GM21526 (cell line): ENCODE measurements at regions not wholly inside any gene's neighbourhood (a gene's known extent, or its start where the extent isn't known, plus 50 kb on each side); places are given as distances from the start of the nearest gene placed in this dataset.
"Not testable (repeated sequence)": the region's sequence is repeated elsewhere in the genome, so short reads cannot be mapped to it uniquely, and the experiment has no call there.

ENCODE experiments used
- ATAC-seq: cut with Tn5 transposase; IDR thresholded peaks from one replicate; pipeline ENCODE4 v1.9.1; 2021; ENCODE audit warnings: moderate library complexity; ENCODE audit not compliant: unreplicated experiment, low FRiP score

DNA sequence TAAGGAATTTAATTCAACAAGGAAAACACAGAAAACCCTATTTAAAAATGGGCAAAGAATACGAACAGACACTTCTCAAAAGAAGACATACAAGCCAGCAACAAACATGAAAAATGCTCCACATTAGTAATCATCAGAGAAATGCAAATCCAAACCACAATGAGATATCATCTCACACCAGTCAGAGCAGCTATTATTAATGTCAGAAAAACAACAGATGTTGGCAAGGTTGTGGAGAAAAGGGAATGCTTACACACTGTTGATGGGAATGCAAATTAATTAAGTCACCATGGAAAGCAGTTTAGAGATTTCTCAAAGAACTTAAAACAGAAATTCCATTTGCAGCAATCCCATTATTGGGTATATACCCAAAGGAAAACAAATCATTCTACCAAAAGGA is 55.2 kb downstream of the GCC1 start:
- ATAC-seq, result no peak

DNA sequence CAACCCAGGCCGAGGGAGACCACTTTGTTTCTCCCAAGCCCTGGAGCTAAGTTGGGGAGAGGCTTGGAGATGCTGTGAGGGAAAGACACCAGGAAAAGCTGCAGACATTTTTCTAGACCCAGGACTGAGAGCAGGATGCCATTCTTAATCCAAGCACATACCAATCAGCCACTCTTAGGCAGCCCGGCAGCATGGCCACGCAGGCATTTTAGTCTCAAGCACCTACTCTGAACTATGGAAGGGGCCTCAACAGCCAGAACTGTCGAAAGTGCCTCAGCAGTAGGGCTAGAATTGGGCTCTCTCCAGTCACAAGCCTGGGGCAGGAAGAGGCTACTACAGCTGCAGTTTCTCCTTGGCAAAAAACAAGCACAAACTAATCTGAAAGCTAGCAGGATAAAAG is 57.8 kb downstream of the GCC1 start:
- ATAC-seq, result no peak

DNA sequence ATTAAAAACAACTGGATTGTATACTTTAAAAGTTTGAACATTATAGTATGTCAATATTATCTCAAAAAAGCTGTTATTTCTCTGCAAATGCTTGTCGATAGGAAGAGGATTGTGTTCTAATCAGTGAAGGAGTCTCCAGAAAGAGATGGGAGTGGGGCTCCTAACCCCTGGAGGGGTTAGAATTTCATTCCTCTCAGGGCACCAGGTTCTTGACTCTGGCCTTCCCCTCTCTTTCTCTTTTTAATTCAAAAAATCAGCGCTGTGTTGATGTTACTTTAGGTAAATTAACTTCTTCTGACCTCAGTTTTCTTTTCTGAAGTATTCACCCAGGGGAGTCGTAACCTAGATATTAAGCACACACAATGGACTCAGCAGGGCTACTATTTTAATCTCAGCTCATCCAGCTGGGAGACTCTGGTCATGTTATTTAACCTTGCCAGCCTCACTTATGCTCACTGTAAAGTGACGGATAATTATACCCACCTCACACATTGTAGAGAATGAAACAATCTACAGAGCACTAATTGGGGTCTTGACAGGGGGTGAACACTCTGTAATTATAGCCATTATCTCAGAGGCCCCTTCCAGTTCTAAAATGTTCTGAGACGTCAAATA is 59.4 kb downstream of the GCC1 start:
- ATAC-seq, result no peak

DNA sequence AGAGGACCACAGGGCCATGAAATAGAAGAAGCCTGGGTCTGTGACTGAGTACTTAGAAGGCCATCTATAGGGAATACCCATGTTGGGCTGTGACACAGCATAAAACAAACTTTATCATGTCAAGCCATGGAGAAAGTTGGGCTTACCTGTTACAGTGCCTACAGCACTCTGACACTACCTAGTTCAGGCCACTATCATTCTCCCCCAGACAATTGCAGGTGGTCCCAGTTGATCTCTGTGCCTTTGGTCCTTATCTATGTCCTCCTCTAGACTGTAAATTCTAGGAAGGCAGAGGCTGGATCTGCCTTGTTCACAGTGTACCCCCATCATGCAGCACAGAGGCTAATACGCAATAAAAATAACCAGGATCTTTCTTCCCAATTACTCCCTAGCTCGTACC is 69.1 kb downstream of the GCC1 start:
- no peak for ATAC-seq

DNA sequence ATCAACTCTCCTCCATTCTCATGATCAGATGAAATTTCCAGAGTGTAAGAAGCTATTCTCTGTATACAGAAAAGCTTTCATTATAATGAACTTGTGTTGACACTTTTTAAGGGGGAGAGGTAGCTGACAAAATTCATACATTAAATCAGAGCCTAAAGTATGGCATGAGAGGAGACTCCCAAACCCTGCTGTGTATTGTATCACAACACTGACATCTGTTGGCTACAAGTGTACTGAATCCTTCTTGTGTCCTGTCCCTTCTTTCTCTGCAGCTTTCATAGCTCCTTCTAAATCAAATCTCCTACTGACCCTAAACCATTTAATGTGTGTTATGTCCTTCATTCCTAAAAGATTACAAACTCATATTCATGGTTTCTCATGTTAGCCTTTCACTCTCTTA is 70.9 kb downstream of the GCC1 start:
- no peak for ATAC-seq

DNA sequence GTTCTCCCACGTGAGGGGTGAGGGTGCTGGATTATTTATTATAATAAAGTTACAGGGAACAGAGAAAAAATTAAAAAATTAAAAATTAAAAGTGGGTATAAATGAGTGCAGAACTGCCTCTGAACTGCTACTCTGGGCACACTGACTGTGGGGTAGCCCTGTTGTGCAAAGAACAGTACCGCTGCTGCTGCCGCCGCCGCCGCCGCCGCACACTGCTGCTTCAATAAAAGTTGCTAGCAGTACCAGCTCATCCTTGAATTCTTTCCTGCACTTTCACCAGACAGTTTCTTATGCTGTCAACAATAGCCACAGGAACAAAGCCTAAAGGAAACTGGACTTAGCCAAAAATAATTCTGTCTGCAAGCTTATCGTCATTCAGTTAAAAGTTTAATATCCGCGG is 72.1 kb downstream of the GCC1 start:
- no peak for ATAC-seq

DNA sequence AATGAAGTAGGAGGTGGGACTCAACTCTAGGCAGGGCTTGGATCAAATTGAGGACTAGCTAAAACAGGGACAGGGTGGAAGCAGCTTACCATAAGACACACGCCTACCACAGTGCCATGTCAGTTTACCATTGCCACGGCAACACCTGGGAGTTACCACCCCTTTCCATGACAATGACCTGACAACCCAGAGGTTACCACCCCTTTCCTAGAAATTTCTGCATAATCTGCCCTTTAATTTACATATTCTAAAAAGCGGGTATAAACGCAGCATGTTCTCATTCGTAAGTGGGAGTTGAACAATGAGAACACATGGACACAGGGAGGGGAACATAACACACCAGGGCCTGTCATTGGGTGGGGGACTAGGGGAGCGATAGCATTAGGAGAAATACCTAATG is 72.7 kb downstream of the GCC1 start:
- ATAC-seq, result no peak

DNA sequence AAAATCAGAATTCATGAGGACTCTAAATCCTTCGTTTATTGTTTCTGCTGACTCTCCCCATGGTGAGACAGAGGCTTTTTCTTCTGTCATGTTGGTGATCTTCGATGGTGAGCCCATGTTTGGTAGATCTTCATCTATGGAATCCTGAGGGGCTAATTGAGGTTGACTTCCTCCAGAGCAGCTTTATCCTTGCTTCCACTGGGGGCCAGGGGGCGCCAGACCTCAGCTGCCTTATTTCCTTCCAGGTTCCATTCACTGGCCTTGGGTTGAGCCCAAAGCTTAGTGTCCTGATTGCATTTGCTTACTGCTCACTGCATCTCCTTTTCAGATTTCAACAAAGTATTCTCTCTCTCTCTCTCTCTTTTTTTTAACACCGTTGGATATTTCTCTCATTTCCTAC is 80.7 kb downstream of the GCC1 start:
- ATAC-seq, result no peak

DNA sequence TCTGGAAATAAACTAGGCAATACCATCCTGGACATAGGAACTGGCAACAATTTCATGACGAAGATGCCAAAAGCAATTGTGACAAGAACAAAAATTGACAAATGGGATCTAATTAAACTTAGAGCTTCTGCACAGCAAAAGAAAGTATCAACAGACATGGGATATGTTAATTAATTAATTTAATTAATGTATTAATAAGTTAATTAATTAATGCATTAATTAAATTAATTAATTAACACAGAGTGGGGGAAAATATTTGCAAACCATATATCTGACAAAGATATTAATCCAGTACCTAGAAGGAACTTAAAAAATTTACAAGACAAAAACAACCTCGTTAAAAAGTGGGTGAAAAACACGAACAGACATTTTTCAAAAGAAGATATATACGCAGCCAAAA is 83.6 kb downstream of the GCC1 start:
- ATAC-seq, result no peak

DNA sequence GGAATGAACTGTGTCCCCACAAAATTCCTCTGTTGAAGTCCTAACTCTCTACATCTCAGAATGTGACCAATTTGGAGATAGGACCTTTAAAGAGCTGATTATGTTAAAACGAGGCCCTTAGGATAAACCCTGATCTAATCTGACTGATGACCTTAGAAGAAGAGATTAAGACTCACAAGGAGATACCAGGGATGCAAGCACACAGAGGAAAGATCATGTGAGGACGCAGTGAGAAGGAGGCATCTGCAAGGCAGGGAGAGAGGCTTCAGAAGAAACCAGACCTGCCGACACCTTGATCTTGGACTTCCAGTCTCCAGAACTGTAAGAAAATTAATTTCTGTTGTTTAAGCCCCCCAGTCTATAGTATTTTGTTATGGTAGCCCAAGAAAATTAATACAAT is 94.9 kb upstream of the ZNF800 start:
- ATAC-seq, result no peak

DNA sequence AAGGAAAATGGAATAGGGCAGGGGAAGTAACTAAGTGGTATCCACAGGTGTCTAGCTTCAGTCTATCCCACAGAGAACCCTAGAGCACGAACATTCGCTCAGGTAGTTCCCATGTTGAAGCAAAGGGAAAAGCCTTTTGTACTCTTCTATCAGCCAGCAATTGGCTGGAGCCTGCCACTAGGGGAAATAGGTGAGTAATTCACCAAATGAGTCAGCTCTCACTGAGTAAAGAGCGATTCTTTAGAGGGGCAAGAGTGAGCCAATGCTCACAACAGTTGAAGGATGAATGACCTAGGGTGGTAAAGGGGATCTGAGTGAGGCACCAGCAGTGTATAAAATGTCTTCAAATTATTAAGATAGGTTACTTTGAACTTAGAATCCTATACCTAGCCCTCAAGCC is 94.1 kb upstream of the ZNF800 start:
- peak; percentile 62 for ATAC-seq

DNA sequence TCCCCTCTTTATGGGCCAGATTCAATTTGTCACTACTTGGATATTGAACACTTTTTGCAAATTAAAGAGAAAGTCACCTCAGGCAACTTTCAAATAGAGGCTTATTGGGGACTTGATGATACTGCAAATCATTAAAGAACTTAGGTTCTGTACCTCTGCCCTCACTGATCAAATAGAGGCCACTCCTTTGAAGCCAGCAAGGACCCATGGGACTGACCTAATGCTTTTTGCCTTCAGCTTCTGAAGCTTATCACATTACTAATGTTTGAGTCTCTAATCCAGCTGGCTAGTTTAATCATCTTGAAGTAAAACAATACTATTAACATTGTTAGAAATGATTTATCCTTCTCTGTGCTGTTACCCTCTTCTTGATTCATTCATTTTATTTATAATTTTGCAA is 93.0 kb upstream of the ZNF800 start:
- no peak for ATAC-seq

DNA sequence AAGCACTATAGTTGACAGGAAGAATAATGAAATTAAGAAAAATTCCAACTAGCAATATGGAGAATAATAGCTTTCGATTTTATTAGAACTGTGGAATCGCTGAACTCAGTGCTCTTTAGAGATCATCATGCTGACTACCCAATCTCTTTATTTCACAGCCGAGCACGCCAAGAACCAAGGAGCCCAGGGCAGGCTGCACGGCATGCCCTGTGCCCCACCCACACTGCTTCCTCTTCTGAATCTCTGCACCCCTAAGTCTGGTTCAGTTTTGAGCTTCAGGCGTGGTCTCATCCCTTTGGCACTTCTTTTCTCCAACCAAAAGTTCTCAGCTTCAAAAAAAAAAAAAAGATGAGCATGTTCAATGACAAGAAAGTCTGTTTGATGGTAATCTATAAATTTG is 92.4 kb upstream of the ZNF800 start:
- no peak for ATAC-seq

DNA sequence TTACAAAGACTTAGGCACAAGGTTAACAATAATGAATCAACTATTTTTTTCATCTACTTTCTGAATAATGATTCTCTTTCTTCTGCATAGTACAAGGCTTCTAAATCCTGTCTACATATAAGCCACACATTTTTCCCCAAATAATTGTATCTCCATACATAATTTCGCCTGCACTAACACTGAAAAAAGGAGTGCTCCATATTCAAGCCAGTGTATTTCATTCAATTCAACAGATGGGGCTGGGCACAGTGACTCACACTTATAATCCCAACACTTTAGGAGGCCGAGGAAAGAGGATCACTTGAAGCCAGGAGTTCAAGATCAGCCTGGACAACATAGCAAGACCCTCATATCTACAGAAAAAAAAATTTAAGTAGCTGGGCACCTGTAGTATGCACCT is 86.0 kb upstream of the ZNF800 start:
- no peak for ATAC-seq

DNA sequence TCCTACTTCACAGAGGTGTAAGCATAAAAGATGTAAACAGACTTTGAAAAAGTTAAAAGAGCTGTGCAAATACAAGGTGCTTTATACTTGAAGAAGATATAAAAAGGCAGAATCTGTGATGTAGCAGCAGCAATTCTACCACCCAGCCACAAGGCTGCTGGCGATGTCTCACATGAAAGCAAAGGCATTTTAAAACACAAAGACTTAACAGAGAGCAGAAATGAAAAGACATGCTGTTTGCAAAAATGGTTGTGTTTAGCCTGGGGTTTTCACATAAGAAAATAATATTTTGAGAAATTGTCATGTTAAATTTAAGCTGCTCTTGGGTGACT is 85.5 kb upstream of the ZNF800 start:
- no peak for ATAC-seq

DNA sequence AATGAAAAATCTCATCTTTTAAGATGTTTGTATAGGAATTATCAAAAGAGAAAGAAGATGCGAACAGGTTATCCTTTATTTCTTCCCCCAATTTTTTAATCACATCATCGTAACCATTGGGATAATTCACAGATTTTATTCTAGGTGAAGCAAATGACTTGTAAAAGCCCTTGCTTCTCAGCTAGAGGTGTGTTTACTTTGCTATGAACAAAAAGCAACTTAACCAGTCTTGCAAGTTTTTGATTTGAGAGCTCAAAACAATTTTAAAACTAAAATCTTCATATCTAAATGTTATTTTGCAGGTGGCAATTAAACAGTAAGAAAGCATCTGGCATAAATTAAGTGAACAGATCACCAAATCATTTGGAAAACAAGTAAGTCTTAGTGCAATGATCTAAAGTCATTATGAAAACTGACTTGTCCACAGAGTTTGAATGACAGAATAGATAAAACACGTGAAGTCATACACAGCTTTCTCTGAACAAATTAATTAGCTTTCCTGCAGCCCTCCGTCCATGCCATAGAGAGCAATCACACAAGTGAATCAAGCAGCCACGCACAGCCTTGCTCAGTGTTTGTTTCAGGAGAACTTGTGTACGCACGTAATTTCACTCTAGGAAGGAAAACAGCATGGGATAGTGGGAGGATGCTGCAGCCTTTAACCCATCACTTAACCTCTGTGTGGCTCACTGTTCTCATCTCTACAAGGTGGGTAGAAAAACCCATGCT is 85.0 kb upstream of the ZNF800 start:
- ATAC-seq, result no peak

DNA sequence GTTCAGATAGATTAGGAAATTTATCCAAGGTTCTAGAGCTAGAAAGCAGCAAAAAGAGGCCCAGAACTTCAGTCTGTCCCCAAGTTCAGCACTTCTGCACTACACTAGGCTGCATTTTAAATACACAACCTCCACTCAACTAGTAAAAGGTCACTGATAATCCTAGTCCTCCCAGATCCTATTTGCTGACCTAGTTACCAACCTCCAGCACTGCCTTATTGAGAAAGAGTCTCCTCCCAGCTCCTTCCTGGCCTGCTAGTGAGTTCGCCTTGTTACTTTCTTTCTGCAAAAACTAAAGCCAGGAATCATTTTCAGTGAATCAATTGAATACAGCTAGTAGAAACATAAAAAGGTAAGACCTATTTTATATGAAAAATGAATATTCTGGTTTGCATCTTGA is 84.1 kb upstream of the ZNF800 start:
- ATAC-seq, result no peak

DNA sequence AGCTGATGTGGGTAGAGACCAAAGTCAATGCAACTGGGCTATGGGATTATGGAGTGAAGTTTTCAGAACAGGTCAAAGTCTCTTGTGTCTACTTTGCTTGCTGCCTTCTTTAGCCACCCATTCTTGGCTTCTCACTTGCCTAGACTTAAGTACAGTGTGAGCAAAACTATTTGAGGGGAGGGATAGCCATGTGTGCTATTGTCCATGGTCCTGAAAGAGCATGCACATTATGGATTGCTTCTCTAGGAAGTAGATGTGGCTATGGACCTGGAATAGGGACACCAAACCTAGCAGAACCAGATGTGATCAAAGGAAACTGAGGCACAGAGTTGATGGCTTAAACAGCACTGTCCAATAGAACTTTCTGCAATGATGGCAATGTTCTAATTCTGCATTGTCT is 81.9 kb upstream of the ZNF800 start:
- ATAC-seq, result no peak

DNA sequence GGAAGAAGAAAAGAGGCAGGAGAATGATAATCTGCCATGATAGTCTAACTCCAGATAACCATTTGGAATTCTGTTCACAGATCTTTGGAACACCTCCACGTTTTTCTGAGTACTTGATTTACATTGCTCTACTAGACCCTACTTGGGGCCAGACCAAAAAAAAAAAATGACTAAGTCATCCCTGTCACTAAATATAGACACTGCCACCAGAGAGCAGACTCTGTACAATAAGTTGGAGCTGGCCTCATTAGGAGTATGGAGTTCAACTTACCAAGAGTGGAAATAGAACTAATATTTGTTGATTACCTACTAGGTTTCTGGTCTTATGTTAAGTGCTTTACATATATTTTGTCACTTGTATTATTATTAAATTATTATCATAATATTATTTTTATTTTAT is 80.9 kb upstream of the ZNF800 start:
- no peak for ATAC-seq

DNA sequence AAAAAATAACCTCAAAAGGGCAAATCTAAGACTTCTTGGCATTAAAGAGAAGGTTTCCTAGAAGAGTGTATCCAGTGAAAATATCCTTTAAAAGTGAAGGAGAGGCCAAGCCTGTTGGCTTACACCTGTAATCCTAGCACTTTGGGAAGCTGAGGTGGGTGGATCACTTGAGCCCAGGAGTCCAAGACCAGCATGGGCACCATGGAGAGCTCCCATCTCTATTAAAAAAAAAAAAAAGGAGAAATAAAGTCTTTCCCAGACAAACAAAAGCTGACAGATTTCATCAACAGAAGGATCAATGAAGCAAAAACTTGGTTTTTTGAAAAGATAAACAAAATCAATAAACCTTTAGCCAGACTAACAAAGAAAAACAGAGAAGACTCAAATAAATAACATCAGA is 67.6 kb upstream of the ZNF800 start:
- ATAC-seq, result no peak

DNA sequence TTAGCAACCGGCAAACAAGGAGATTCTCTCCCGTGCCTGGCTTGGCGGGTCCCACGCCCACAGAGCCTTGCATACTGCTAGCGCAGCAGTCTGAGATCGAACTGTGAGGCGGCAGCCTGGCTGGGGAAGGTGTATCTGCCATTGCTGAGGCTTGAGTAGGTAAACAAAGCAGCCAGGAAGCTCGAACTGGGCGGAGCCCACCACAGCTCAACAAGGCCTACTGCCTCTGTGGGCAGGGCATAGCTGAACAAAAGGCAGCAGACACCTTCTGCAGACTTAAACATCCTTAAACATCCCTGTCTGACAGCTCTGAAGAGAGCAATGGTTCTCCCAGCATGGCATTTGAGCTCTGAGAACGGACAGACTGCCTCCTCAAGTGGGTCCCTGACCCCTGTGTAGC is 58.8 kb upstream of the ZNF800 start:
- ATAC-seq, result not testable (repeated sequence)

DNA sequence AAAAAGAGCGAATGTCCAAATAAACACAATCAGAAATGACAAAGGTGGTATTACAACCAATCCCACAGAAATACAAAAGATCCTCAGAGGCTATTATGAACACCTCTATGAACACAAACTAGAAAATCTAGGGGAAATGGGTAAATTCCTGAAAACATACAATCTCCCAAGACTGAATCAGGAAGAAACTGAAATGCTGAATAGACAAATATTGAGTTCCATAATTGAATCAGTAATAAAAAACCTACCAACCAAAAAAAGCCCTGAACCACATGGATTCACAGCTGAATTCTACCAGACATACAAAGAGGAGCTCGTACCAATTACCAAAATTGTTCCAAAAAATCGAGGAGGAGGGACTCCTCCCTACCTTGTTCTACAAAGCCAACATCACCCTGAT is 56.1 kb upstream of the ZNF800 start:
- no peak for ATAC-seq
